HFFc6 (cell line): ENCODE measurements at regions not wholly inside any gene's neighbourhood (a gene's known extent, or its start where the extent isn't known, plus 50 kb on each side); places are given as distances from the start of the nearest gene placed in this dataset.

ENCODE experiments used
- DNase-seq: peaks from one replicate; pipeline ENCODE4 v3.0.0-alpha.2; 2018
- H3K27ac Mint-ChIP-seq: 2 replicates; pipeline ENCODE4 v1.8.0; 2020; ENCODE audit warnings: mild to moderate bottlenecking, mixed read lengths
- H3K27me3 Mint-ChIP-seq: 2 replicates; pipeline ENCODE4 v1.8.0; 2021; ENCODE audit warnings: mild to moderate bottlenecking, moderate library complexity, mixed read lengths; ENCODE audit not compliant: insufficient read depth
- H3K36me3 Mint-ChIP-seq: 2 replicates; pipeline ENCODE4 v1.8.0; 2021; ENCODE audit warnings: low read depth, mixed read lengths
- H3K4me1 Mint-ChIP-seq: 2 replicates; pipeline ENCODE4 v1.8.0; 2020; ENCODE audit warnings: low read depth, mixed read lengths
- H3K4me3 Mint-ChIP-seq: 2 replicates; pipeline ENCODE4 v1.8.0; 2020; ENCODE audit warnings: mild to moderate bottlenecking, moderate library complexity, mixed read lengths
- H3K9me3 Mint-ChIP-seq: 2 replicates; pipeline ENCODE4 v1.8.0; 2020; ENCODE audit warnings: mild to moderate bottlenecking, mixed read lengths
- TF ChIP-seq, protein P1 (sequence below): fragments of 200-600 bp; sonication (generic); IDR thresholded peaks from 2 replicates; pipeline ENCODE4 v1.5.0; 2021; ENCODE audit warnings: antibody characterized with exemption, mild to moderate bottlenecking

DNA sequence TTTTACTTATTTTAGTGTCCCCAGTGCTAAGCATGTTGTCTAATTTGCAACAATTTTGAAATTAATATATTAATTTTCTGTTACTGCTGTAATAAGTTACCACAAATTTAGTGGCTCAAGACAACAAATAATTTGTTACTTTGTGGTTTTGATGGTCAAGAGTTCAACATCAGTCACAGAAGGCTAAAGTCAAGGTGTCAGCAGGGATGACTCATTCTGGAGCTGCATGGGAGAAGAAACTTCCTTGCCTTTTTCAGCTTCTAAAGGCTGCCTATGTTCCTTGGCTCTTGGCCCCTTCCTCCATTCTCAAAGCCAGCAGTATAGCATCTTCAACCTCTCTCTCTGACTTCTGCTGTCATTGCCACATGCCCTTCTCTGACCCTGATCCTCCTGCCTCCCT is 271.8 kb downstream of the HLX start:
- TF ChIP-seq, protein P1, sequence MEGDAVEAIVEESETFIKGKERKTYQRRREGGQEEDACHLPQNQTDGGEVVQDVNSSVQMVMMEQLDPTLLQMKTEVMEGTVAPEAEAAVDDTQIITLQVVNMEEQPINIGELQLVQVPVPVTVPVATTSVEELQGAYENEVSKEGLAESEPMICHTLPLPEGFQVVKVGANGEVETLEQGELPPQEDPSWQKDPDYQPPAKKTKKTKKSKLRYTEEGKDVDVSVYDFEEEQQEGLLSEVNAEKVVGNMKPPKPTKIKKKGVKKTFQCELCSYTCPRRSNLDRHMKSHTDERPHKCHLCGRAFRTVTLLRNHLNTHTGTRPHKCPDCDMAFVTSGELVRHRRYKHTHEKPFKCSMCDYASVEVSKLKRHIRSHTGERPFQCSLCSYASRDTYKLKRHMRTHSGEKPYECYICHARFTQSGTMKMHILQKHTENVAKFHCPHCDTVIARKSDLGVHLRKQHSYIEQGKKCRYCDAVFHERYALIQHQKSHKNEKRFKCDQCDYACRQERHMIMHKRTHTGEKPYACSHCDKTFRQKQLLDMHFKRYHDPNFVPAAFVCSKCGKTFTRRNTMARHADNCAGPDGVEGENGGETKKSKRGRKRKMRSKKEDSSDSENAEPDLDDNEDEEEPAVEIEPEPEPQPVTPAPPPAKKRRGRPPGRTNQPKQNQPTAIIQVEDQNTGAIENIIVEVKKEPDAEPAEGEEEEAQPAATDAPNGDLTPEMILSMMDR = no peak
- 0 out of 2 replicates have a peak, but pooled peaks cover 1% of the 10 kb centered on the region for H3K27me3 Mint-ChIP-seq
- peaks cover 5% of the 10 kb centered on the region; the same call in 1 of the 2 replicates for H3K9me3 Mint-ChIP-seq
- DNase-seq = no peak
- no peak overlapping the region for H3K27ac Mint-ChIP-seq
- H3K36me3 Mint-ChIP-seq = no peaks in the 10 kb centered on the region; the same call in 1 of the 2 replicates
- no peaks in the 10 kb centered on the region for H3K4me1 Mint-ChIP-seq
- no peak overlapping the region for H3K4me3 Mint-ChIP-seq

DNA sequence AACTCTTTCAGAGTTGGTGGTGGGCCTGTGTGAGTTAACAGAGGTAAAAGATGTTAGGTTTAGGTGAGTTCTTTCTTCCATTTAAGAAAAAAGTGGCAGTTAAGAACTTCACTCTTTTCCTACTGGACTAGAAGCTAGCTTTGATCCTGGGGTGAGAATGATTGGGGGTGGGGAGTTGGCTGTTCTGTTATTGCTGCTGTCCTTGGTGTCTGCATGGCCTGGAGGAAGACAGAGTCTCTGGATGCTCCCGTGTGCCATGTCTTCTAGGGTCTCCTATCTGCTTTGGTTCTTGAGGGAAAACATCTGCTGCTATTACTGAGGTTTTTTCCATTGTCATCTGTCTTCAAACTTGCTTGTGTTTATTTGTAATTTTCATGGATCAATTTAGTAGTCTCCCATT is 275.7 kb downstream of the HLX start:
- no peak for DNase-seq
- Mint-ChIP-seq H3K9me3 (peaks cover 5% of the 10 kb centered on the region; the same call in 1 of the 2 replicates), H3K4me1 (no peaks in the 10 kb centered on the region), H3K36me3 (no peaks in the 10 kb centered on the region; the same call in 1 of the 2 replicates), H3K27me3 (0 out of 2 replicates have a peak, but pooled peaks cover 1% of the 10 kb centered on the region), H3K27ac (no peak overlapping the region), H3K4me3 (no peak overlapping the region)
- TF ChIP-seq, protein P1 = no peak

DNA sequence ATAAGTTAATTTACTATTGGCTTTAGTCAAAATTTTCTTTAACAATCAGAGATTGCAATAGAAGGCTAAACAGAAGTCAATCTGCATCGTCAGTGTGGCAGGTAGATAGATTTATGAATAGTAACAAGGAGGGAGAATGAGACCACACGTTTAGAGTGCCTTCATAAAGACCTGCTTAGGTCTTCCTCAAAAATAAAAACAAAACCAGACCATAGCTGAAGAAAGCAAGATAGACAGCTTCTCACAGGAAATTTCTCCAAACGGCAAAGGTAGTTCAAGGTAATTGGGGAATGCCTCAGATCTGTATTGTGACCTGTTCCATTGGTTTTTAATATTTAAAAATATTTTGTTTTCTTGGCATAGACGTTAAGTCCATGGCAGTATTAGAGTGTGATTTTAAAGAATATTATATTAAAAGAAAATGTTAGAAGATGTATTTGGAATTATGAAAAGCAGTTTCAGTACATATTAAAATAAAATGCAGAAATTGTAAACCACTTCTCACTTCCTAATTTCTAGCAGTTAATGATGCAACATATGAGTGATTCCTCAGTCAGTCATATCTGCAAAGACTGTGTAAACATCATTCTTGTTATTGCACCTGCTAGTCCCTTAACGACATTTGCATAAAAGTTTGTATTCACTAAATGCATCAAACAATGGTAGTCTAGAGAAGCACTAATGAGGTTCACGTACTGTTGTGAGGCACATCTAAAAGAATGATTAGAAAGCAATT is 278.0 kb downstream of the HLX start:
- Mint-ChIP-seq H3K27ac (no peak overlapping the region), H3K27me3 (0 out of 2 replicates have a peak, but pooled peaks cover 1% of the 10 kb centered on the region), H3K9me3 (no peaks in the 10 kb centered on the region), H3K4me3 (no peak overlapping the region), H3K36me3 (no peaks in the 10 kb centered on the region), H3K4me1 (peaks cover 14% of the 10 kb centered on the region)
- no peak for DNase-seq
- TF ChIP-seq, protein P1 = no peak

DNA sequence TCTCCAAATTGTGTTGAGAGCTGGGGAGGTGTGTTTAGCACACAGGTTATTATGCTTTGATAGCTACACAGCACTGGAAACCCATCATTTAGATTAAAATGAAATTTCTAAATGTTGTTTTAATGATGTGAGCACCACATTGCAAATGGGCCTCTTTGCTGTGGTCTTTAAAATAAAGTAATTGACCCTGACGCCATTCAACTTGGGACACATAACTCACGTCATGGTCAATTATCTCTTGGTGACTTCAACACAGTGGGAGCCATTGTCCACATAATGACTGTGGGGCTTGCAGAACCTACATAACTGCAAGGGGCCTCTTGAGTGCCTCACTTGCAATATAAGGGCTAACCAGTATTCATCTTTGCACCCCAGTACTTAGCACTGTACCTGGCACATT is 280.4 kb downstream of the HLX start:
- Mint-ChIP-seq H3K36me3 (no peaks in the 10 kb centered on the region), H3K4me3 (no peak overlapping the region), H3K27ac (no peak overlapping the region), H3K9me3 (no peaks in the 10 kb centered on the region), H3K4me1 (peaks cover 37% of the 10 kb centered on the region), H3K27me3 (no peaks in the 10 kb centered on the region)
- TF ChIP-seq, protein P1 = no peak
- DNase-seq = no peak

DNA sequence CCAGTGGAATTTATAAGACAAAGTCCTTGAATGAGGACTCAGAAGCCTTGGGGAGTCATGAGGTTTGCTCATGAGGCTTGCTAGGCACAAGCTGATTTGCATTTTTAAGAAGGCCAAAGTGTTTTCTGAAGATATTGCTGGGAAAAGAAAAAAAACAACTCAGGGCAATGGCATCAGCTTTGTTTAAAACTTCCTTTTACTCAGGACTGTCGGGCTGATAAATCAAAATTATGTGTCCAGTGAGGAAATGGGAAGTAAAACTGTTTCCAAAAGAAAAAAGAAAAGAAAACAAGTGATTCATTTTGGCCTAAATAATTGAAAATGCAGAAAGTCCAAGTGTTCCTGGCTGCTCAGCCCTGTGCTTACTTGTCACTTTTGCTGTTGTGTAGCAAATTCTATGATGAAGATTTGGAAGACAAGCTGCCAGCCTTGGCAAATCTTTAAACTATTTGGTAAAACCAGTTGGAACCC is 282.4 kb downstream of the HLX start:
- Mint-ChIP-seq H3K27me3 (no peaks in the 10 kb centered on the region), H3K27ac (peak overlapping the region; percentile 40), H3K4me3 (no peak overlapping the region), H3K4me1 (peaks cover 48% of the 10 kb centered on the region), H3K9me3 (no peaks in the 10 kb centered on the region), H3K36me3 (no peaks in the 10 kb centered on the region)
- TF ChIP-seq, protein P1 = no peak
- peak; percentile 14 for DNase-seq
